Body of pancreas (tissue), 4 donors: ENCODE measurements at regions not wholly inside any gene's neighbourhood (a gene's known extent, or its start where the extent isn't known, plus 50 kb on each side); places are given as distances from the start of the nearest gene placed in this dataset.

Experiments
- ATAC-seq: fragments of 150-250 bp; one replicate; pipeline ENCODE4 v1.9.1; 2016
- DNase-seq, 4 donors: peaks; one replicate each; pipeline ENCODE4 v3.0.0-alpha.2; 2019
- H3K27ac ChIP-seq, 4 donors: fragments of 200-600 bp; sonication (generic); 1 replicate in 3 of 4; 2 replicates in 1 of 4; pipeline versions ENCODE4 v1.5.1 to v1.6.1; 2016 to 2019; ENCODE audit warnings: mild to moderate bottlenecking in 1 of 4, mixed read lengths in 1 of 4, moderate library complexity in 1 of 4
- H3K27me3 ChIP-seq, 2 donors: fragments of 200-600 bp; sonication (generic); one replicate each; pipeline ENCODE4 v1.6.0; 2016; ENCODE audit warnings: mild to moderate bottlenecking in 1 of 2
- H3K36me3 ChIP-seq, 2 donors: fragments of 200-600 bp; sonication (generic); replicated peaks in 1 of 2; 2 replicates each; pipeline ENCODE4 v1.5.1; 2016; ENCODE audit warnings: low read depth in 2 of 2; ENCODE audit not compliant: insufficient read depth in 1 of 2
- H3K4me1 ChIP-seq: fragments of 200-600 bp; sonication (generic); one replicate; pipeline ENCODE4 v1.6.0; 2016
- H3K4me3 ChIP-seq, 2 donors: fragments of 200-600 bp; sonication (generic); 1 replicate in 1 of 2; 2 replicates in 1 of 2; pipeline ENCODE4 v1.5.1; 2016 to 2019
- H3K9me3 ChIP-seq, 3 donors: fragments of 200-600 bp; sonication (generic); 1 replicate in 2 of 3; 2 replicates in 1 of 3; pipeline ENCODE4 v1.5.1; 2016
- CTCF ChIP-seq, 7 experiments: fragments of 450-650 bp in 4 of 7; fragments of 200-600 bp in 3 of 7; sonication (generic) in 3 of 7; IDR thresholded peaks; one replicate each; pipeline ENCODE4 v1.5.1; 2016 to 2019; ENCODE audit warnings: antibody characterized with exemption in 7 of 7
- POLR2A ChIP-seq, 3 donors: fragments of 450-650 bp; IDR thresholded peaks; one replicate each; pipeline ENCODE4 v1.6.1; 2016; ENCODE audit warnings: antibody characterized with exemption in 3 of 3, mild to moderate bottlenecking in 2 of 3
- WGBS, 2 donors: methylation state at CpG; one replicate each; pipeline ENCODE4 v1.1.5; 2017; 5-methylcytosine and 5-hydroxymethylcytosine counted together
- intact Hi-C: fragments of 100-400 bp; cut with DNase I; formaldehyde crosslinking; loops from one replicate; pipeline ENCODE4 v1.15.1; 2023

- H3K4me1 ChIP-seq: no peaks in the 10 kb centered on the region
- DNase-seq (no peak), ATAC-seq (no peak)
- no peaks in the 10 kb centered on the region for H3K36me3 ChIP-seq
- intact Hi-C loops: no loop called here
- WGBS, 2 donors: 83 to 88% methylated on average over 2 of the region's 2 CpGs
- no peak overlapping the region for H3K4me3 ChIP-seq
- TF ChIP-seq CTCF (IDR thresholded peaks at IDR 0.05) (no peak), POLR2A (IDR thresholded peaks at IDR 0.05) (no peak)
- no peaks in the 10 kb centered on the region for H3K27me3 ChIP-seq
- no peaks in the 10 kb centered on the region for H3K9me3 ChIP-seq
- no peak overlapping the region for H3K27ac ChIP-seq
These were observed 86.4 kb upstream of the THBS1 start for GRCh38 chr15:39494462-39494861.

GRCh38 chr15:39495871-39496840, 84.7 kb upstream of the THBS1 start:
- no peak overlapping the region for H3K4me3 ChIP-seq
- no peaks in the 10 kb centered on the region for H3K27me3 ChIP-seq
- ATAC-seq: no peak
- H3K9me3 ChIP-seq: no peaks in the 10 kb centered on the region
- no peak for DNase-seq
- intact Hi-C loops: no loop called here
- no peaks in the 10 kb centered on the region for H3K36me3 ChIP-seq
- TF ChIP-seq CTCF (IDR thresholded peaks at IDR 0.05): no peak
- no peak for TF ChIP-seq POLR2A (IDR thresholded peaks at IDR 0.05)
- no peaks in the 10 kb centered on the region for H3K4me1 ChIP-seq
- no peak overlapping the region for H3K27ac ChIP-seq
- WGBS, 2 donors: 61 to 68% methylated on average over 7 to 8 of the region's 8 CpGs

- 62 to 65% methylated on average over 6 of the region's 6 CpGs for WGBS, 2 donors
- no peaks in the 10 kb centered on the region for H3K9me3 ChIP-seq
- no peak overlapping the region for H3K4me3 ChIP-seq
- DNase-seq (no peak), ATAC-seq (no peak)
- no peak overlapping the region for H3K27ac ChIP-seq
- no peaks in the 10 kb centered on the region for H3K36me3 ChIP-seq
- no peaks in the 10 kb centered on the region for H3K4me1 ChIP-seq
- TF ChIP-seq POLR2A (IDR thresholded peaks at IDR 0.05): no peak
- peak in 4 of 7 experiments; percentile 28 to 30 (median 29) for TF ChIP-seq CTCF (IDR thresholded peaks at IDR 0.05)
- intact Hi-C loops: no loop called here
- H3K27me3 ChIP-seq: no peaks in the 10 kb centered on the region
These were observed 83.7 kb upstream of the THBS1 start for GRCh38 chr15:39497016-39497758.

GRCh38 chr15:39497759-39498565, 82.9 kb upstream of the THBS1 start:
- H3K27ac ChIP-seq: no peak overlapping the region
- H3K36me3 ChIP-seq: no peaks in the 10 kb centered on the region
- TF ChIP-seq POLR2A (IDR thresholded peaks at IDR 0.05) (no peak), CTCF (IDR thresholded peaks at IDR 0.05) (no peak)
- H3K4me3 ChIP-seq: no peak overlapping the region
- H3K9me3 ChIP-seq: no peaks in the 10 kb centered on the region
- intact Hi-C loops: no loop called here
- DNase-seq: no peak
- WGBS, 2 donors: 47 to 63% methylated on average over 4 of the region's 4 CpGs
- H3K27me3 ChIP-seq: no peaks in the 10 kb centered on the region
- ATAC-seq: no peak
- H3K4me1 ChIP-seq: no peaks in the 10 kb centered on the region
